ENCODE measurements at regions not wholly inside any gene's neighbourhood (a gene's known extent, or its start where the extent isn't known, plus 50 kb on each side); places are given as distances from the start of the nearest gene placed in this dataset.
"Not testable (repeated sequence)": the region's sequence is repeated elsewhere in the genome, so short reads cannot be mapped to it uniquely, and the experiment has no call there.

- Mint-ChIP-seq H3K9me3 (no peaks in the 10 kb centered on the region), H3K4me3 (no peak overlapping the region), H3K36me3 (ENCODE audit: low read depth) (no peaks in the 10 kb centered on the region), H3K4me1 (no peaks in the 10 kb centered on the region), H3K27ac (no peak overlapping the region), H3K27me3 (ENCODE audit: low read depth, poor library complexity) (peaks cover 7% of the 10 kb centered on the region)
- no peak for TF ChIP-seq CTCF (IDR thresholded peaks at IDR 0.05)
- DNase-seq = no peak
These were observed 87.7 kb upstream of the KLF4 start for GRCh38 chr9:107577140-107577776.

GRCh38 chr9:107571148-107571547, 81.6 kb upstream of the KLF4 start:
- Mint-ChIP-seq H3K9me3 (no peaks in the 10 kb centered on the region), H3K4me3 (no peak overlapping the region), H3K4me1 (peaks cover 13% of the 10 kb centered on the region), H3K27me3 (ENCODE audit: low read depth, poor library complexity) (peaks cover 12% of the 10 kb centered on the region), H3K36me3 (ENCODE audit: low read depth) (no peaks in the 10 kb centered on the region), H3K27ac (no peak overlapping the region)
- TF ChIP-seq CTCF (IDR thresholded peaks at IDR 0.05) = no peak
- no peak for DNase-seq

GRCh38 chr9:107569174-107569573, 79.6 kb upstream of the KLF4 start:
- H3K27ac Mint-ChIP-seq = no peak overlapping the region
- no peaks in the 10 kb centered on the region for H3K36me3 Mint-ChIP-seq (ENCODE audit: low read depth)
- H3K4me1 Mint-ChIP-seq = peaks cover 13% of the 10 kb centered on the region
- H3K4me3 Mint-ChIP-seq = no peak overlapping the region
- H3K9me3 Mint-ChIP-seq = no peaks in the 10 kb centered on the region
- H3K27me3 Mint-ChIP-seq (ENCODE audit: low read depth, poor library complexity) = peaks cover 6% of the 10 kb centered on the region
- TF ChIP-seq CTCF (IDR thresholded peaks at IDR 0.05) = no peak
- DNase-seq = no peak

GRCh38 chr9:107568406-107568805, 78.8 kb upstream of the KLF4 start:
- not testable (repeated sequence) for H3K27me3 Mint-ChIP-seq (ENCODE audit: low read depth, poor library complexity); H3K4me3 Mint-ChIP-seq

GRCh38 chr9:107567462-107567861, 77.9 kb upstream of the KLF4 start:
- Mint-ChIP-seq H3K4me1 (peaks cover 13% of the 10 kb centered on the region), H3K36me3 (ENCODE audit: low read depth) (no peaks in the 10 kb centered on the region), H3K27ac (no peak overlapping the region), H3K27me3 (ENCODE audit: low read depth, poor library complexity) (peaks cover 6% of the 10 kb centered on the region), H3K4me3 (no peak overlapping the region), H3K9me3 (no peaks in the 10 kb centered on the region)
- no peak for DNase-seq
- no peak for TF ChIP-seq CTCF (IDR thresholded peaks at IDR 0.05)

More at GRCh38 chr9:107568406-107568805, 78.8 kb upstream of the KLF4 start:
- DNase-seq; H3K27ac Mint-ChIP-seq; H3K9me3 Mint-ChIP-seq; H3K36me3 Mint-ChIP-seq (ENCODE audit: low read depth): not testable (repeated sequence)
- H3K4me1 Mint-ChIP-seq = peaks cover 13% of the 10 kb centered on the region

- no peak for DNase-seq
- H3K27me3 Mint-ChIP-seq (ENCODE audit: low read depth, poor library complexity) = peaks cover 10% of the 10 kb centered on the region
- no peak overlapping the region for H3K27ac Mint-ChIP-seq
- no peak overlapping the region for H3K4me3 Mint-ChIP-seq
- no peaks in the 10 kb centered on the region for H3K36me3 Mint-ChIP-seq (ENCODE audit: low read depth)
- no peaks in the 10 kb centered on the region for H3K9me3 Mint-ChIP-seq
- no peak for TF ChIP-seq CTCF (IDR thresholded peaks at IDR 0.05)
- H3K4me1 Mint-ChIP-seq = peaks cover 13% of the 10 kb centered on the region
These were observed 77.1 kb upstream of the KLF4 start for GRCh38 chr9:107566611-107567061.

All from nephron progenitor cell (in vitro differentiated cells).